ENCODE measurements at regions not wholly inside any gene's neighbourhood (a gene's known extent, or its start where the extent isn't known, plus 50 kb on each side); places are given as distances from the start of the nearest gene placed in this dataset.

DNA sequence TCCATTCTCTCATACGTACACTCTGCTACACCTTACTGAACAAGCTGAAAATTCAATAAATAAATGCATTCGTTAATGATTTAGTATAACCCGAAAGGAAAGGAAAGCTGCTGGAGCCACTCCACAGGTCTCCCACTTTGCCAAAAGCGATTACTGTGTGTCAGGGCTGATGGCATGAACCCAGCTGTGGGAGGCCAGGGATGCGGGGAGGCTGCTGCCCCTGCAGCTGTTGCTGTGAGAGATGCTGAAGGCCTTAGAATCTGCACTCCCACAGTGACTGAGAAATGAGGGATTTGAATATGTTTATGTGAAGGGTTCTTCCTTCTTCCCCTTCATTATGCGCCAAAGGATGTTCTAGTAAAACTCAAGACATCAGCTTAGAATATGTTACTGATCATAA is 58.7 kb upstream of the NBEA start:
- TF ChIP-seq, protein P1, sequence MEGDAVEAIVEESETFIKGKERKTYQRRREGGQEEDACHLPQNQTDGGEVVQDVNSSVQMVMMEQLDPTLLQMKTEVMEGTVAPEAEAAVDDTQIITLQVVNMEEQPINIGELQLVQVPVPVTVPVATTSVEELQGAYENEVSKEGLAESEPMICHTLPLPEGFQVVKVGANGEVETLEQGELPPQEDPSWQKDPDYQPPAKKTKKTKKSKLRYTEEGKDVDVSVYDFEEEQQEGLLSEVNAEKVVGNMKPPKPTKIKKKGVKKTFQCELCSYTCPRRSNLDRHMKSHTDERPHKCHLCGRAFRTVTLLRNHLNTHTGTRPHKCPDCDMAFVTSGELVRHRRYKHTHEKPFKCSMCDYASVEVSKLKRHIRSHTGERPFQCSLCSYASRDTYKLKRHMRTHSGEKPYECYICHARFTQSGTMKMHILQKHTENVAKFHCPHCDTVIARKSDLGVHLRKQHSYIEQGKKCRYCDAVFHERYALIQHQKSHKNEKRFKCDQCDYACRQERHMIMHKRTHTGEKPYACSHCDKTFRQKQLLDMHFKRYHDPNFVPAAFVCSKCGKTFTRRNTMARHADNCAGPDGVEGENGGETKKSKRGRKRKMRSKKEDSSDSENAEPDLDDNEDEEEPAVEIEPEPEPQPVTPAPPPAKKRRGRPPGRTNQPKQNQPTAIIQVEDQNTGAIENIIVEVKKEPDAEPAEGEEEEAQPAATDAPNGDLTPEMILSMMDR (conservative IDR thresholded peaks at IDR 0.05; ENCODE audit: low read depth): no peak
- CTCF ChIA-PET: interaction anchor here (0.8 kb wide), 1 partner anchor 14 kb away, joined by 3 read pairs; no protein-coding TSS in a partner anchor
- DNase-seq (ENCODE audit: low spot score): no peak
- H3K27ac ChIP-seq: no peak overlapping the region
- POLR2A ChIA-PET (ENCODE audit: low non-redundant PET): no interaction called here

DNA sequence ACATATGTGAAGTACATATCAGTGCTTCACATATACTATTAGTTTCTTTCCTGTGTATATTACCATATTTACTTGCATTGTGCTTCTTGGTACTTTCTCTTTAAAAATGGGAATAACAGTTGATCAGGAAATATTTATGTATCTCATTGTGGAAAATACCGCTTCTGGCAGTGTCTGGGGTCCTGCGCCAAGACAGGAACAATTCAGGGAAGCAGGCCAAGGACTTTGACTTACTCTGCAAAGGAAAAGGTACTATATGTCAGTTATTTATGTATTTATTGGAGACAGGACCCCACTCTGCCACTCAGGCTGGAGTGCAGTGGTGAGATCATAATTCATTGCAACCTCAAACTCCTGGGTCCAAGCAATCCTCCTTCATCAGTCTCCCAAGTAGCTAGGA is 57.7 kb upstream of the NBEA start:
- H3K27ac ChIP-seq: no peak overlapping the region
- TF ChIP-seq, protein P1 (conservative IDR thresholded peaks at IDR 0.05; ENCODE audit: low read depth): no peak
- POLR2A ChIA-PET (ENCODE audit: low non-redundant PET): no interaction called here
- DNase-seq (ENCODE audit: low spot score): no peak
- CTCF ChIA-PET: no interaction called here

DNA sequence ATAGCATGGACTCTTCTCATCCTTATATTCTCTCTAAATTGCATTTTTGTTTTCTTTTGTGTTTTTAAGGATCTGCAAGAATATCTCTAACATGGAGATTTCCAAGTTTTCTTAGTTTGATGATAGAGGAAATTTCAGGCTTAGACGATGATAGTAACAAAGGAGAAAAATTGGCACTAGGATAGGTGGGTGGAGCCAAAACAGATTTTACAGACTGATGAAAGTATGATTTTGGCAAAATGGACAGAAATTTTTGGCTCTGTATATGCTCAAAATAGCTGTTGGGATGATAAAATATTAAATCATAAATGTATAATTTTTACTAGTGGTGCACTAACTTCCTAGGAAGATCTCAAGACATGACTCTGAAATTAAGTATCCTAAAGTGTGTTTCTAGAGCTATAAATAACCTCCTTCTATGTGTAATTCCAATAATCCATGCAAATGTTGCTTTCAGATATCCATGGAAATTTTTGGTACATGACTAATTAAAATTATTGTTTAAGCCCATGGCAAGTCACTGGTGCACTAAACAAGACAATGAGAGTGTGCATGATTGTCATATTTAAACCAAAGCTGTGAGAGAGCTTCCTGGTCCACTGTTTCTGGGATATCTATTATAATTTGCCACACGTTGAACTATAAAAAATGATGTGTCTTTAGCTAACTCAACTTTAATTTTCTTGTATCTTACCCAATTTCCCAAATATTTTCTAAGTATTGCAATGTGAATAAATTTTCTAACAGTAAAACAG is 55.8 kb upstream of the NBEA start:
- TF ChIP-seq, protein P1 (conservative IDR thresholded peaks at IDR 0.05; ENCODE audit: low read depth): no peak
- DNase-seq (ENCODE audit: low spot score): no peak
- ChIA-PET POLR2A (ENCODE audit: low non-redundant PET) (no interaction called here), CTCF (no interaction called here)
- no peak overlapping the region for H3K27ac ChIP-seq

DNA sequence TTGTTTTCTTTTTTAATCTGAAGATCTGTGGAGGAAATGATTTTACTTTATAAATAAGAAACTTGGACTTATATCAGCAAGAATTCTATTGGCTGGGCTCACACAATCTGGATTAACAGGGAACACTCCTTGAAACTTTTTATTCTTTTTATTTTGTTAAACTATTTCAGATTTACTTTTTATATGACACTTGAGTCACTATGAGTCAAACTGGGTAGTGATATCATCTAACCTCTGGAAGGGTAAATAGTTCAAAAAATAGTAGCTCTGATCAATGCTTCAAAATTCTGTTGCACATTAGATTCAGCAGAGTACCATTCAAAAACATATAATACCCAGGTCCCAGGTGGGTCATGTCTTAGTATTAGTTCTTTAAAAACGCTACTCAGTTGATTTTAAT is 55.1 kb upstream of the NBEA start:
- H3K27ac ChIP-seq: no peak overlapping the region
- TF ChIP-seq, protein P1 (conservative IDR thresholded peaks at IDR 0.05; ENCODE audit: low read depth): no peak
- POLR2A ChIA-PET (ENCODE audit: low non-redundant PET): no interaction called here
- DNase-seq (ENCODE audit: low spot score): no peak
- CTCF ChIA-PET: no interaction called here

All from RWPE1 (cell line).